Spleen (tissue), 11 donors: ENCODE measurements at regions not wholly inside any gene's neighbourhood (a gene's known extent, or its start where the extent isn't known, plus 50 kb on each side); places are given as distances from the start of the nearest gene placed in this dataset.

Source experiments
- DNase-seq: peaks from one replicate; pipeline ENCODE4 v3.0.0-alpha.2; 2020
- H3K27ac ChIP-seq, 8 donors: fragments of 200-600 bp; sonication (generic) in 7 of 8; 1 replicate in 4 of 8; 2 replicates in 4 of 8; pipeline versions ENCODE4 v1.5.0 to v1.8.0; 2016 to 2021; ENCODE audit warnings: inconsistent platforms in 4 of 8, mild to moderate bottlenecking in 4 of 8, moderate library complexity in 1 of 8
- H3K27me3 ChIP-seq, 7 donors: fragments of 200-600 bp; sonication (generic) in 6 of 7; replicated peaks in 1 of 7; 1 replicate in 4 of 7; 2 replicates in 3 of 7; pipeline versions ENCODE4 v1.5.0 to v1.8.0; 2016 to 2021; ENCODE audit warnings: inconsistent platforms in 3 of 7, mild to moderate bottlenecking in 1 of 7
- H3K36me3 ChIP-seq, 6 donors: fragments of 200-600 bp; sonication (generic) in 5 of 6; 1 replicate in 4 of 6; 2 replicates in 2 of 6; pipeline versions ENCODE4 v1.5.0 to v1.8.0; 2016 to 2021; ENCODE audit warnings: inconsistent platforms in 2 of 6
- H3K4me1 ChIP-seq, 6 donors: fragments of 200-600 bp; sonication (generic) in 5 of 6; 1 replicate in 3 of 6; 2 replicates in 3 of 6; pipeline versions ENCODE4 v1.5.0 to v1.8.0; 2016 to 2021; ENCODE audit warnings: inconsistent platforms in 3 of 6
- H3K4me3 ChIP-seq, 8 donors: fragments of 200-600 bp; sonication (generic) in 7 of 8; 1 replicate in 4 of 8; 2 replicates in 4 of 8; pipeline versions ENCODE4 v1.5.0 to v1.8.0; 2016 to 2021; ENCODE audit warnings: inconsistent platforms in 4 of 8, mild to moderate bottlenecking in 4 of 8, moderate library complexity in 2 of 8
- H3K9me3 ChIP-seq, 8 donors: fragments of 200-600 bp; sonication (generic) in 7 of 8; 1 replicate in 4 of 8; 2 replicates in 4 of 8; pipeline versions ENCODE4 v1.5.0 to v1.8.0; 2016 to 2021; ENCODE audit warnings: inconsistent platforms in 4 of 8
- CTCF ChIP-seq, 11 experiments: fragments of 200-600 bp in 7 of 11; fragments of 450-650 bp in 4 of 11; sonication (generic) in 4 of 11; IDR thresholded peaks in 8 of 11; conservative IDR thresholded peaks in 3 of 11; 1 replicate in 7 of 11; 2 replicates in 4 of 11; pipeline versions ENCODE4 v1.4.0 to v1.8.0; 2016 to 2021; ENCODE audit warnings: antibody characterized with exemption in 11 of 11, inconsistent platforms in 4 of 11, mild to moderate bottlenecking in 1 of 11
- POLR2A ChIP-seq, 3 donors: fragments of 450-650 bp; IDR thresholded peaks; one replicate each; pipeline ENCODE4 v1.5.1; 2017; ENCODE audit warnings: antibody characterized with exemption in 3 of 3, mild to moderate bottlenecking in 1 of 3
- POLR2AphosphoS5 ChIP-seq, 3 donors: sonication (generic); formaldehyde crosslinking; IDR thresholded peaks; one replicate each; pipeline ENCODE4 v1.5.1; 2017; ENCODE audit warnings: antibody characterized with exemption in 3 of 3
- WGBS, 5 donors: extraction: QIAGEN DNeasy Blood & Tissue Kit in 3 of 5; methylation state at CpG; one replicate each; pipeline versions ENCODE4 v1.1.5 to v1.1.7; 2013 to 2018; 5-methylcytosine and 5-hydroxymethylcytosine counted together
- intact Hi-C: fragments of 100-400 bp; cut with DNase I; formaldehyde crosslinking; loops from one replicate; pipeline ENCODE4 v1.15.0; 2023; ENCODE audit warnings: low total_unique reads
- donor health status: healthy with polysubstance abuse.
- donor health status: DM: no; HTN: no; CAD: no; lungs with moderate emphysema.
- donor health status: DM: no; HTN: no; CAD: no.
- donor health status: Bipolar disorder and iron deficiency.
- donor health status: healthy.
- donor health status: DM: no; HTN: no; CAD: no.
- donor health status: DM: yes; HTN: yes; CAD: no.

- Histone ChIP-seq H3K4me3 (no peak overlapping the region), H3K36me3 (no peaks in the 10 kb centered on the region), H3K4me1 (no peaks in the 10 kb centered on the region), H3K27ac (no peak overlapping the region), H3K9me3 (no peaks in the 10 kb centered on the region), H3K27me3 (peaks cover 0 to 5% (median 0%) of the 10 kb centered on the region in 7 donors)
- intact Hi-C loops: no loop called here
- TF ChIP-seq POLR2A (IDR thresholded peaks at IDR 0.05) (no peak), CTCF (IDR thresholded peaks at IDR 0.05 in 8 of 11, conservative IDR thresholded peaks at IDR 0.05 in 3 of 11) (no peak), POLR2AphosphoS5 (IDR thresholded peaks at IDR 0.05) (no peak)
- no peak for DNase-seq
- WGBS, 5 donors: 18 to 54% (median 43%) methylated on average over 2 of the region's 2 CpGs
Measured at GRCh38 chr13:31476753-31477152, 262.6 kb upstream of the RXFP2 start.

- H3K9me3 ChIP-seq: no peaks in the 10 kb centered on the region
- TF ChIP-seq POLR2A (IDR thresholded peaks at IDR 0.05) (no peak), CTCF (IDR thresholded peaks at IDR 0.05 in 8 of 11, conservative IDR thresholded peaks at IDR 0.05 in 3 of 11) (no peak), POLR2AphosphoS5 (IDR thresholded peaks at IDR 0.05) (no peak)
- H3K36me3 ChIP-seq: no peaks in the 10 kb centered on the region
- DNase-seq: no peak
- WGBS, 5 donors: 80 to 94% (median 85%) methylated on average over 3 of the region's 3 CpGs
- no peaks in the 10 kb centered on the region for H3K4me1 ChIP-seq
- intact Hi-C loops: no loop called here
- no peak overlapping the region for H3K27ac ChIP-seq
- H3K27me3 ChIP-seq: peaks cover 0 to 5% (median 0%) of the 10 kb centered on the region in 7 donors
- no peak overlapping the region for H3K4me3 ChIP-seq
Measured at GRCh38 chr13:31477961-31478360, 261.4 kb upstream of the RXFP2 start.

GRCh38 chr13:31485183-31485582 is 254.1 kb upstream of the RXFP2 start:
- 40 to 67% (median 46%) methylated on average over 2 of the region's 2 CpGs for WGBS, 5 donors
- no peak for DNase-seq
- intact Hi-C loops: no loop called here

GRCh38 chr13:31485651-31486051 is 253.7 kb upstream of the RXFP2 start:
- WGBS, 5 donors: 54 to 69% (median 60%) methylated on average over 4 of the region's 4 CpGs
- Histone ChIP-seq H3K4me3 (no peak overlapping the region), H3K27me3 (no peaks in the 10 kb centered on the region), H3K36me3 (no peaks in the 10 kb centered on the region), H3K9me3 (no peaks in the 10 kb centered on the region), H3K4me1 (no peaks in the 10 kb centered on the region), H3K27ac (no peak overlapping the region)
- no peak for TF ChIP-seq CTCF (IDR thresholded peaks at IDR 0.05 in 8 of 11, conservative IDR thresholded peaks at IDR 0.05 in 3 of 11)
- TF ChIP-seq POLR2A (IDR thresholded peaks at IDR 0.05): no peak
- no peak for TF ChIP-seq POLR2AphosphoS5 (IDR thresholded peaks at IDR 0.05)
- DNase-seq: no peak
- intact Hi-C loops: no loop called here

More at GRCh38 chr13:31485183-31485582, 254.1 kb upstream of the RXFP2 start:
- H3K27ac ChIP-seq: no peak overlapping the region
- no peaks in the 10 kb centered on the region for H3K27me3 ChIP-seq
- H3K4me3 ChIP-seq: no peak overlapping the region
- H3K36me3 ChIP-seq: no peaks in the 10 kb centered on the region
- no peaks in the 10 kb centered on the region for H3K4me1 ChIP-seq
- no peaks in the 10 kb centered on the region for H3K9me3 ChIP-seq
- TF ChIP-seq POLR2A (IDR thresholded peaks at IDR 0.05) (no peak), POLR2AphosphoS5 (IDR thresholded peaks at IDR 0.05) (no peak), CTCF (IDR thresholded peaks at IDR 0.05 in 8 of 11, conservative IDR thresholded peaks at IDR 0.05 in 3 of 11) (no peak)
